GM12891 (cell line): ENCODE measurements at regions not wholly inside any gene's neighbourhood (a gene's known extent, or its start where the extent isn't known, plus 50 kb on each side); places are given as distances from the start of the nearest gene placed in this dataset.

Experiments
- PAX5 ChIP-seq: IDR thresholded peaks from 2 replicates; pipeline ENCODE4 v1.6.1; 2011; ENCODE audit warnings: low read length, moderate library complexity, mild to moderate bottlenecking; ENCODE audit not compliant: insufficient read depth, severe bottlenecking
- POLR2A ChIP-seq: IDR thresholded peaks from 2 replicates; pipeline ENCODE4 v1.6.1; 2011; ENCODE audit warnings: low read depth, low read length, control low read depth
- POLR2AphosphoS5 ChIP-seq: IDR thresholded peaks from 2 replicates; pipeline ENCODE4 v1.6.1; 2011; ENCODE audit warnings: low read depth, low read length, control low read depth
- POU2F2 ChIP-seq: IDR thresholded peaks from 2 replicates; pipeline ENCODE4 v1.6.1; 2011; ENCODE audit warnings: low read depth, mild to moderate bottlenecking, control low read depth, low read length, moderate library complexity
- SPI1 ChIP-seq: IDR thresholded peaks from 2 replicates; pipeline ENCODE4 v1.6.1; 2011; ENCODE audit warnings: low read depth, low read length, control low read depth
- TAF1 ChIP-seq: IDR thresholded peaks from 2 replicates; pipeline ENCODE4 v1.6.1; 2011; ENCODE audit warnings: low read depth, low read length, control low read depth

- TF ChIP-seq POLR2A (no peak), PAX5 (no peak), POLR2AphosphoS5 (no peak), SPI1 (no peak), TAF1 (no peak), POU2F2 (no peak)
These were observed 419.1 kb downstream of the ARL4A start for GRCh38 chr7:13106513-13106912.
